Uterus (tissue), 2 donors: ENCODE measurements at regions not wholly inside any gene's neighbourhood (a gene's known extent, or its start where the extent isn't known, plus 50 kb on each side); places are given as distances from the start of the nearest gene placed in this dataset.

Experiments
- CTCF ChIP-seq, 4 experiments: fragments of 200-600 bp in 2 of 4; fragments of 450-650 bp in 2 of 4; sonication (generic) in 2 of 4; IDR thresholded peaks; one replicate each; pipeline ENCODE4 v1.5.1; 2016 to 2019; ENCODE audit warnings: antibody characterized with exemption in 4 of 4, mild to moderate bottlenecking in 2 of 4, moderate library complexity in 1 of 4
- POLR2A ChIP-seq, 2 donors: fragments of 450-650 bp; IDR thresholded peaks; one replicate each; pipeline ENCODE4 v1.6.1; 2016; ENCODE audit warnings: antibody characterized with exemption in 2 of 2, mild to moderate bottlenecking in 1 of 2, moderate library complexity in 1 of 2

DNA sequence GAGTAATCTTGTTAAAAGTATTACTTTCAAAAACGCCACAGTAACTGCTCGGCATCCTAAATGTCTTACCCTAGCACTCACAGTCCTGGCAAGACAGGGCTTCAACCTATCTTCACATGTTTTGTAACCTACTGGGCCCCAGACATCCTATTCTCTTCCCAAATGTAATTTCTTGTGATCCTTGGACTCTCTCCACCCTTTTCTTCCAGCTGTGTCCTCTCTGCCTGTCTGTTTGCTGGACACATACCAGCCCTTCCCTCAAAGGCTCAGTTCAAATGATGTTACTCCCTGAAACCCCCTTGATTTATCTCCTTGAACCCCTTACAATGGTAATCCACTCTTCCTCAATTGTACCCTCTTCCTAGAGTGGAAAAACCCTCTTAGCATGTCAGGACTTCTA lies 60.1 kb upstream of the CNEP1R1 start:
- TF ChIP-seq POLR2A (IDR thresholded peaks at IDR 0.05) (no peak), CTCF (IDR thresholded peaks at IDR 0.05) (no peak)
